ENCODE measurements at regions not wholly inside any gene's neighbourhood (a gene's known extent, or its start where the extent isn't known, plus 50 kb on each side); places are given as distances from the start of the nearest gene placed in this dataset.

DNA sequence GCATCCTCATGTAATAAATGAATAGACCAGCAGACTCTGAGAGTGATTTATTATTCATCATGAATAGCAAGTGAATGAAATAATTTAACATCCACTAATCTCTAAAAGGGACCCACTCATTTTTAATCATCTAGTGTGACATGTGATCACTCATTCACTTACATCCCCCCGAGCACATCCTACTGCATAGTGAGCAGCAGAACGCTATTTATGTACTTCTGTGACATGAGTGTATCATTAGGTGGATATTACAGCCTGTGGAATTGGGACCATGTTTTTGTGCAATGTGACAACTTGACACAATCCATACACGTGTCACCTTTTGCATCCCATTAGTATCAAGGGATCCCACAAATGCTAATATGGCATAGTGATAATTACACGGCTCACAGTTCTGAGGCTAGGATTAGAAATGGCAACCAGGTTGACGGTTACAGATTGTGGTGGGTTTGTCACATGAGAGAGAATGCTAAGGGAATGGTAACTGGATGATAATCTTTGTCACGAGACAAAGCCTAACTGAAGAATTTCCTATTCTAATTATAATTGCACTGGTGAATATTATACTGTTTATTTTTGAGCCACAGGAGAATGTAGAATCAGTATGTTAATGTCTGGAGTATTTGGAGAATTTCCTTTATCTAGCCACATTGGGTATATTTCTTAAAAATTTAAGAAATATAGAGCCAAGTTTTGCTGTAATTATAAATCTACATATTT lies 595.2 kb upstream of the TBL1XR1 start:
- TF ChIP-seq POLR2A (IDR thresholded peaks at IDR 0.05), result no peak
- TF ChIP-seq POLR2AphosphoS5 (IDR thresholded peaks at IDR 0.05), result no peak

All from breast epithelium (tissue), 3 donors.